Activated CD4-positive, alpha-beta T cell treated with anti-CD3 and anti-CD28 coated beads, Interleukin-2, amount 10 ng/mL, durations not matched to agents 7 days and 5 days (primary cell): ENCODE measurements at regions not wholly inside any gene's neighbourhood (a gene's known extent, or its start where the extent isn't known, plus 50 kb on each side); places are given as distances from the start of the nearest gene placed in this dataset.
A peak's percentile ranks its signal among the peaks of the same experiment; 100 is the strongest.
"Not testable (repeated sequence)": the region's sequence is repeated elsewhere in the genome, so short reads cannot be mapped to it uniquely, and the experiment has no call there.

Experiments
- CTCF ChIA-PET: fragments of 350-600 bp; sonication (Branson Sonifier 250); formaldehyde crosslinking; loops from one replicate; lab custom pipeline; 2021; ENCODE audit warnings: antibody characterized with exemption; lab: Charles Lee
- POLR2A ChIA-PET: fragments of 350-600 bp; sonication (Branson Sonifier 250); formaldehyde crosslinking; loops from one replicate; lab custom pipeline; 2021; ENCODE audit warnings: antibody characterized with exemption; lab: Charles Lee
- DNase-seq: peaks from one replicate; pipeline ENCODE4 v3.0.0-alpha.2; 2020
- H3K27ac Mint-ChIP-seq: one replicate; pipeline ENCODE4 v1.8.0; 2021; ENCODE audit warnings: mild to moderate bottlenecking, moderate library complexity, mixed read lengths
- H3K27me3 Mint-ChIP-seq: one replicate; pipeline ENCODE4 v1.8.0; 2021; ENCODE audit warnings: mixed read lengths
- H3K36me3 Mint-ChIP-seq: one replicate; pipeline ENCODE4 v1.8.0; 2021; ENCODE audit warnings: low read depth, mixed read lengths
- H3K4me1 Mint-ChIP-seq: one replicate; pipeline ENCODE4 v1.8.0; 2021; ENCODE audit warnings: mixed read lengths
- H3K4me3 Mint-ChIP-seq: one replicate; pipeline ENCODE4 v1.8.0; 2021; ENCODE audit warnings: mild to moderate bottlenecking, moderate library complexity, mixed read lengths
- H3K9me3 Mint-ChIP-seq: one replicate; pipeline ENCODE4 v1.8.0; 2021; ENCODE audit warnings: mixed read lengths

- H3K36me3 Mint-ChIP-seq, result no peaks in the 10 kb centered on the region
- H3K27ac Mint-ChIP-seq, result no peak overlapping the region
- no peaks in the 10 kb centered on the region for H3K27me3 Mint-ChIP-seq
- peaks cover 10% of the 10 kb centered on the region for H3K9me3 Mint-ChIP-seq
- no peak for DNase-seq
- H3K4me1 Mint-ChIP-seq, result no peaks in the 10 kb centered on the region
- no peak overlapping the region for H3K4me3 Mint-ChIP-seq
- ChIA-PET CTCF (no interaction called here), POLR2A (no interaction called here)
Measured at GRCh38 chr13:81021284-81021840, 680.4 kb upstream of the SPRY2 start.

- no peak for DNase-seq
- Mint-ChIP-seq H3K9me3 (peaks cover 10% of the 10 kb centered on the region), H3K4me1 (no peaks in the 10 kb centered on the region), H3K4me3 (no peak overlapping the region), H3K27ac (no peak overlapping the region), H3K27me3 (no peaks in the 10 kb centered on the region), H3K36me3 (no peaks in the 10 kb centered on the region)
- CTCF ChIA-PET, result no interaction called here
- POLR2A ChIA-PET, result no interaction called here
Measured at GRCh38 chr13:81020010-81020409, 679.1 kb upstream of the SPRY2 start.

- CTCF ChIA-PET, result no interaction called here
- no peaks in the 10 kb centered on the region for H3K36me3 Mint-ChIP-seq
- POLR2A ChIA-PET, result no interaction called here
- H3K9me3 Mint-ChIP-seq, result peaks cover 7% of the 10 kb centered on the region
- H3K27me3 Mint-ChIP-seq, result no peaks in the 10 kb centered on the region
- DNase-seq, result no peak
- no peak overlapping the region for H3K27ac Mint-ChIP-seq
- H3K4me1 Mint-ChIP-seq, result no peaks in the 10 kb centered on the region
- no peak overlapping the region for H3K4me3 Mint-ChIP-seq
Measured at GRCh38 chr13:81018936-81019335, 678.0 kb upstream of the SPRY2 start.

- no peaks in the 10 kb centered on the region for H3K27me3 Mint-ChIP-seq
- H3K9me3 Mint-ChIP-seq, result peaks cover 7% of the 10 kb centered on the region
- no peak overlapping the region for H3K27ac Mint-ChIP-seq
- DNase-seq, result no peak
- H3K4me3 Mint-ChIP-seq, result no peak overlapping the region
- H3K36me3 Mint-ChIP-seq, result no peaks in the 10 kb centered on the region
- ChIA-PET POLR2A (no interaction called here), CTCF (no interaction called here)
- H3K4me1 Mint-ChIP-seq, result no peaks in the 10 kb centered on the region
Measured at GRCh38 chr13:81017513-81018152, 676.7 kb upstream of the SPRY2 start.

GRCh38 chr13:81012031-81012430, 671.1 kb upstream of the SPRY2 start:
- H3K27ac Mint-ChIP-seq, result no peak overlapping the region
- no peak overlapping the region for H3K4me3 Mint-ChIP-seq
- no peaks in the 10 kb centered on the region for H3K9me3 Mint-ChIP-seq
- H3K36me3 Mint-ChIP-seq, result no peaks in the 10 kb centered on the region
- ChIA-PET CTCF (no interaction called here), POLR2A (no interaction called here)
- no peak for DNase-seq
- H3K27me3 Mint-ChIP-seq, result no peaks in the 10 kb centered on the region
- H3K4me1 Mint-ChIP-seq, result no peaks in the 10 kb centered on the region

- ChIA-PET POLR2A (no interaction called here), CTCF (no interaction called here)
- Mint-ChIP-seq H3K9me3 (peaks cover 3% of the 10 kb centered on the region), H3K36me3 (no peaks in the 10 kb centered on the region), H3K27me3 (no peaks in the 10 kb centered on the region), H3K27ac (no peak overlapping the region), H3K4me3 (no peak overlapping the region), H3K4me1 (no peaks in the 10 kb centered on the region)
- no peak for DNase-seq
Measured at GRCh38 chr13:81001828-81002385, 661.0 kb upstream of the SPRY2 start.

- H3K27me3 Mint-ChIP-seq, CTCF ChIA-PET, DNase-seq, H3K36me3 Mint-ChIP-seq, H3K4me3 Mint-ChIP-seq, H3K4me1 Mint-ChIP-seq, H3K9me3 Mint-ChIP-seq, POLR2A ChIA-PET, H3K27ac Mint-ChIP-seq: not testable (repeated sequence)
Measured at GRCh38 chr13:80998603-80999002, 657.7 kb upstream of the SPRY2 start.

- H3K9me3 Mint-ChIP-seq, result no peaks in the 10 kb centered on the region
- ChIA-PET POLR2A (no interaction called here), CTCF (interaction anchor here (0.6 kb wide), 1 partner anchor 173 kb away, joined by 3 read pairs; no protein-coding TSS in a partner anchor)
- DNase-seq, result no peak
- H3K4me3 Mint-ChIP-seq, result no peak overlapping the region
- no peaks in the 10 kb centered on the region for H3K4me1 Mint-ChIP-seq
- no peaks in the 10 kb centered on the region for H3K36me3 Mint-ChIP-seq
- no peaks in the 10 kb centered on the region for H3K27me3 Mint-ChIP-seq
- no peak overlapping the region for H3K27ac Mint-ChIP-seq
Measured at GRCh38 chr13:80989747-80990146, 648.8 kb upstream of the SPRY2 start.

- Mint-ChIP-seq H3K4me3 (no peak overlapping the region), H3K27ac (no peak overlapping the region), H3K9me3 (no peaks in the 10 kb centered on the region), H3K27me3 (no peaks in the 10 kb centered on the region), H3K36me3 (no peaks in the 10 kb centered on the region), H3K4me1 (no peaks in the 10 kb centered on the region)
- ChIA-PET POLR2A (no interaction called here), CTCF (no interaction called here)
- DNase-seq, result no peak
Measured at GRCh38 chr13:80989241-80989640, 648.3 kb upstream of the SPRY2 start.

GRCh38 chr13:80988391-80989151, 647.6 kb upstream of the SPRY2 start:
- Mint-ChIP-seq H3K27ac (no peak overlapping the region), H3K4me3 (no peak overlapping the region), H3K27me3 (no peaks in the 10 kb centered on the region), H3K36me3 (no peaks in the 10 kb centered on the region), H3K4me1 (no peaks in the 10 kb centered on the region), H3K9me3 (no peaks in the 10 kb centered on the region)
- ChIA-PET POLR2A (no interaction called here), CTCF (no interaction called here)
- DNase-seq, result no peak

- peak; percentile 32 for DNase-seq
- CTCF ChIA-PET, result no interaction called here
Measured at GRCh38 chr13:80979035-80979641, 638.2 kb upstream of the SPRY2 start.

GRCh38 chr13:80977168-80977567, 636.2 kb upstream of the SPRY2 start:
- no peak for DNase-seq
- ChIA-PET CTCF (no interaction called here), POLR2A (no interaction called here)
- Mint-ChIP-seq H3K27me3 (no peaks in the 10 kb centered on the region), H3K36me3 (no peaks in the 10 kb centered on the region), H3K9me3 (no peaks in the 10 kb centered on the region), H3K4me1 (no peaks in the 10 kb centered on the region), H3K4me3 (no peak overlapping the region), H3K27ac (no peak overlapping the region)

More at GRCh38 chr13:80979035-80979641, 638.2 kb upstream of the SPRY2 start:
- Mint-ChIP-seq H3K27me3 (no peaks in the 10 kb centered on the region), H3K27ac (no peak overlapping the region), H3K9me3 (no peaks in the 10 kb centered on the region), H3K4me3 (no peak overlapping the region), H3K36me3 (no peaks in the 10 kb centered on the region), H3K4me1 (no peaks in the 10 kb centered on the region)
- POLR2A ChIA-PET, result no interaction called here

- no peak overlapping the region for H3K4me3 Mint-ChIP-seq
- no peaks in the 10 kb centered on the region for H3K36me3 Mint-ChIP-seq
- no peaks in the 10 kb centered on the region for H3K27me3 Mint-ChIP-seq
- DNase-seq, result no peak
- no peak overlapping the region for H3K27ac Mint-ChIP-seq
- no peaks in the 10 kb centered on the region for H3K9me3 Mint-ChIP-seq
- POLR2A ChIA-PET, result no interaction called here
- no peaks in the 10 kb centered on the region for H3K4me1 Mint-ChIP-seq
- CTCF ChIA-PET, result no interaction called here
Measured at GRCh38 chr13:80975903-80976302, 635.0 kb upstream of the SPRY2 start.
